Fibroblast of peridontal ligament (primary cell): ENCODE measurements at regions not wholly inside any gene's neighbourhood (a gene's known extent, or its start where the extent isn't known, plus 50 kb on each side); places are given as distances from the start of the nearest gene placed in this dataset.
A peak's percentile ranks its signal among the peaks of the same experiment; 100 is the strongest.
"Not testable (repeated sequence)": the region's sequence is repeated elsewhere in the genome, so short reads cannot be mapped to it uniquely, and the experiment has no call there.

ENCODE experiments used
- DNase-seq: peaks from one replicate; pipeline ENCODE4 v3.0.0-alpha.2; 2010; ENCODE audit errors: extremely low read depth

DNA sequence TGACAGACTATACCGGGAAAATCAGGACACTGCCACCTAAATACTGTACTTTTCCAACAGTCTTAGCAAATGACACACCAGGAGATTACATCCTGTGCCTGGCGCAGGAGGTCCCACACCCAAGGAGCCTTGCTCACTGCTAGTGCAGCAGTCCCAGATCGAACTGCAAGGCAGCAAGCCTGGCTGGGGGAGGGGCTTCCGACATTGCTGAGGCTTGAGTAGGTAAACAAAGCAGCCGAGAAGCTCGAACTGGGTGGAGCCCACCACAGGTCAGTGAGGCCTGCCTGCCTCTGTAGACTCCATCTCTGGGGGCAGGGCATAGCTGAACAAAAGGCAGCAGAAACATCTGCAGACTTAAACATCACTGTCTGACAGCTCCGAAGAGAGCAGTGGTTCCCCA lies 1360.0 kb downstream of the UQCRFS1 start:
- not testable (repeated sequence) for DNase-seq

DNA sequence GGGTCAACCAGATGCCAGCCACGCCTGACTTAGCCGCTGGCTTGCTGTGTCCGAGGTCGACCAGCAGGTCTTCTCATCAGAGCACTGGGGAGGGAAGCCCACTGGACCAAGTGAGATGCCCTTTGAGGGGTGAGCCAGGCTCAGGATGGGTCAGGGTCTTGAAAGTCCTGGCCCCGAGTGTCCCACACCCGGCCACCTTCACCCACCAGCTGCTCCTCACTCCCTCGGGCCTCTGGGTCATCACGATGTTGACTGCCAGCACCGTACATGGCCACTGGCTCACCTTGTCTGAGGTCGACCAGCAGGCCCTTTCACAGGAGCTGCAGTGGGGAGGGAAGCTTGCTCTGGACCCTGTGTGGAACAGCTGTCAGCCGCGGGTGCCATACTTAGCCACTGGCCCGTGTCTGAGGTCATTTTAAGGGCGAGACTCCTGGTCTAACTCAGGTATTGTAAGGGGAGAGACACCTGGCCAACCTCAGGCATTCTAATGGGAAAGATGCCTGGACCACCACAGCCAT lies 1361.3 kb downstream of the UQCRFS1 start:
- DNase-seq = no peak

DNA sequence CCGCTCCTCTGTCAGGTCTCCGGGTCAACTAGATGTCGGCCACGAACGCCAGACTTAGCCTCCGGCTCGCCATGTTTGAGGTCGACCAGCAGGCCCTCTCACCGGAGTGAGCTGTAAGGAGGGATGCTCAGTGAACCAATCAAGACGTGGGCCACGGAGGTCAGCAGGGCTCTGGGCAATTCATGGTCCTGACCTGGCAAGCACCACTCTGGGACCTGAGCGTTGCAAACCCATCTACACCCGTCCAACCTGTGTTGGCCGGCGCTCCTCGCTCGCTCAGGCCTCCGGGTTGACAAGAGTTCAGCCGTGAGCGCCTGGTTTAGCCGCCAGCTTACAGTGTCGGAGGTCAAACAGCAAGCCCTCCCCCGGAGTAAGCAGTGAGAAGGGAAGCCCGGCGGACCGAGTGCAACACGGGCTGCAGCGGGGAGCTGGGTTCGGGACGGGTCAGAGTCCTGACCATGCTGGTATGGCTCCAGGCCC lies 1361.9 kb downstream of the UQCRFS1 start:
- DNase-seq = no peak

DNA sequence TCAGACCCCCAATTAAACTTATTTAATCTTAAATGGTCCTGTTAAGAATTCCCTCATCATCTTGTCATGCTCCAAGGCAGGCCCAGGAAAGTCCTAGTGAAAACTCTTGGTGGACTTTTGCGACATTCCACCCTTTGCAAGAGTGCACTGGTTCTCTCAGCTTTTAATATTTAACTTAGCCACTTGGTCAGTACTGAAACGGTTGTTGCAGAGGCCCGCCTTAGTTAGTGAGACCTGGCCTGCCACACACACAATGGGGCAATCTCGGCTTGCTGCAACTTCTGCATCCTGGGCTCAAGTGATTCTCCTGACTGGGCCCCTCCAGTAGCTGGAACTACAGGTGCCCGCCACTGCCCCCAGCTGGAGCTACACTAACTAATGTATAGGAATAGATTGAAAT lies 1366.0 kb downstream of the UQCRFS1 start:
- no peak for DNase-seq

DNA sequence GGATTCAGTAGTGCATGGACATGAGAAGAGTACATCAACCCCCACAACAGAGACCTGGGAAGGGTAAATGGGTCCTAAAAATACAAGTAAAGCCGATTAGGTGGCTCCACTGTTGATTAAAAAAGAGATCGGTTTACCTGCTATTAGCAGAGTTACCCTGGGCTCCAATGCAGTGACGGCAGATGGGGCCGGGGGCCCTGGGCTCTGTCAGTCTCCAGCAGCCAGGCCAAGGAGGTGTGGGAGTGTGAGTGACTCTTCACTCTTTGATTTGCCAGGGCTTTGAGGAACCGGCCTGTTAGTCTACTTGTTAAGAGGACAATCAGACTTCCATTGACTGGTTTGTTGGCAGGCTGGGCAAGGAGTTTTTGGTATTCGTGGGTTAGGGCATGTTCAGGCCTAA lies 1368.7 kb downstream of the UQCRFS1 start:
- no peak for DNase-seq

DNA sequence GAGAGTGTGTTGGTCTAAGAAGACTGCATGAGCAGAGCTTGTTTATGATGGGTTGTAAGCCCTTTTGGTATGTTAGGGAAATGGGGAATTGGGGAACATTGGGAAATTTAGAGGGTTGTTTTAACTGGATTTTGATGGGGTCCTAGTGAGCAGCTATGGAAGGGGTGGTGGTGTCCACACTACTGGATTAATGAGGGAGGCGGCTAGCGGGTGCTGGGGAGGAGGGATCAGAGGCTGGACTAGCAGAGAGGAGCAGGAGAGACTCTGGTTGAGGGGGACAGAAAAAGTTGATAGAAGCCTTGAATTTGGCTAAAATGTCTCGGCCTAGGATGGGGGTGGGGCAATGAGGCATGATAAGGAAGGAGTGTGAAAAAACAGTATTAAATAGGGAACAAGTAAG lies 1369.1 kb downstream of the UQCRFS1 start:
- DNase-seq = no peak

DNA sequence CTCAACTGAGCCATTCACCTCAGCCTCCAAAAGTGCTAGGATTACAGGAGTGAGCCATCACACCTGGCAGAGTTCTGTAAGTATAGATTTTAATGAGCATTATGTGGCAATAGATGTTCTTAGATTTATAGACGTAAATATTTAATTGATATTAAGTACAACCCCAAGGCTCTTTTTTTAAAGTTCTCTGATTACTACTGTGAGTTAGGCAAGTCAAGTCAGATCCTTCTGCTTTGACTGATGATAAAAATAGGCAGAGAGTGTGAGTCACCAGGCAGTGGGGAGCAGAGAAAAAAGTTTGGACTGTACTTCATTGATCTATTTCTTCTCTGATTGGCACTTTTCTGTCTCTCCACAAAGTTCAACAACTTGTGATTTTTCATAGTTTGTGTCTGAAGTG lies 1379.9 kb downstream of the UQCRFS1 start:
- DNase-seq = no peak

DNA sequence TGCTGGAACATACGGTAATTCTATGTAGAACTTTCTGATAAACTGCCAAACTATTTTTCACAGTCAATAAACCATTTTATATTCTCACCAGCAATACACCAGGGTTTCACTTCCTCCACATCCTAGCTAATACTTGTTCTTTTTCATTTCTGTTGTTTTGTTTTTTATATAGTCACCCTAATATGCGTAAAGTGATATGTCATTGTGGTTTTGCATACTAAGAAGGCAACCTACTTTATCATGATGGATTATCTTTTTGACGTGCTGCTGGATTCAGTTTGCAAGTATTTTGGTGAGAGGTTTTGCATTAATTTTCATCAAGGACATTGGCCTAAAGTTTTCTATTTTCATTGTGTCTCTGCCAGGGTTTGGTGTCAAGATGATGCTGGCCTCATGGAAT lies 1384.1 kb downstream of the UQCRFS1 start:
- no peak for DNase-seq

DNA sequence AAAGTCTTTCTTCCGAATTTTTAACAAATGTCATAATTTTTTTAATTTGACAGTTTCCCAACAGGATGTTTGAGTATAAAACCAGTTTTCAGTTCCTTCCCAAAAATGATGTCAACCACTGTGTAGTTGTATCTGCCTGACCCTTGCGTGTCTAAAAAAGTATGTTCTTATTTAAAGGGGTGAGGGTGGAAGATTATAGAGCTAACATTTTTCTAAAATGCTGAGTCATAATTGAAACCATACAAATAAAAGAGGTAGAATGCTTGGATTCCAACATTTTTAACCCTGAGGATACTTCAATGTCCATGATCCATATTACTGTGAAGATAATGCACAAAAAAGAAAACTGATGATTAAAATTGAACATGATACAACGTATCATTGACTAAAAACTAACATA lies 1388.8 kb downstream of the UQCRFS1 start:
- DNase-seq = peak; percentile 1

DNA sequence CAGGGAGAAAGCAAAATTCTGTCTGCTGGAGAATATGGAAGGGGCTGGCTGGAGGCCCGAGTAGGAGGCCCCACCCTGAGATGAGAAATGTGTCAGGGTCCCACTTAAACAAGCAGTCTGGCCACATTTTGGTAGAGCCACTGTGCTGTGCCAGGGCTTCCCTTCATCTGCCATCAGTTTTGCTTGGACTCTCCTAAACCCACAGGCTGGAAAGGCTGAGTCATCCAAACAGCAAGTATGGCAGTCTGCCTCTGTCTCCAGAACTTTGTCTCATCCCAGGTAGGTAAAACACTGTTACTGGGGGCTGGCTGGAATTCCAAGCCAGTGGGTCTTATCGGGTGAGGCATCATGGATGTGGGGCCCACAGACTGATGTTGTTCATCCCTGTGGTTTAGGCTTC lies 1390.6 kb downstream of the UQCRFS1 start:
- DNase-seq = no peak

DNA sequence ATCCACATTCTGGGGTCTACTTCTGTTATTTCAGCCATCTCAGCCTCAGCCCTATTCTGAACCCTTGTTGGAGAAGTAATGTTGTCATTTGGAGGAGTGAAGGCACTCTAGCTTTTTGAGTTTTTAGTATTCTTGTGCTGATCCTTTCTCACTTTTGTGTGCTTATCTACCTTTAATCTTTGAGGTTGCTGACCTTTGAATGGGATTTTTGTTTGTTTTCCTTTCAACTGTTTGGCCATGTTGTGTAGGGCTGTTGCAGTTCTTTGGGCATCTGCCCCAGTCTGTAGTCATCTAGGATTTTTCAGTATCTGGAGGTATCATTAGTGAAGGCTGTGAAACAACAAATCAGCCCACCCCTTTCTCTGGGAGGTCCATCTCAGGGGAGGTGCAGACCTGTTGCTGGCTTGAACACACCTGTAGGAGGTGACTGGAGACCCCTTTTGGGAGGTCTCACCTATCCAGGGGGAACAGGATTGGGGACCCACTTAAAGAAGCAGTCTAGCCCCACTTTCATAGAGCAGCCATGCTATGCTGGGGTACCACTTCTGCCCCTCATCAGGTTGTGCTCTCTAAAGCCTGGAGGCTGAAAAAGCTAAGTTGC lies 1391.4 kb downstream of the UQCRFS1 start:
- no peak for DNase-seq

DNA sequence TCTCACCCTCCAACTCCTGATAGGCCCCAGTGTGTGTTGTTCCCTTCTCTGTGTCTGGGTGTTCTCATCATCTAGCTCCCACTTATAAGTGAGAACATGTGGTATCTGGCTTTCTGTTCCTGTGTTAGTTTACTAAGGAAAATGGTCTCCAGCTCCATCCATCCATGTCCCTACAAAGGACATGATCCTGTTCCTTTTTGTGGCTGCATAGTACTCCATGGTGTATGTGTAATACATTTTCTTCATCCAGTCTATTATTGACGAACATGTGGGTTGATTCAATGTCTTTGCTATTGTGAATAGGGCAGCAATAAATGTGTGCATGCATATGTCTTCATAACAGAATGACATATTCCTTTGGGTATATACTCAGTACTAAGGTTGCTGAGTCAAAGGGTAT lies 1397.0 kb downstream of the UQCRFS1 start:
- DNase-seq = no peak

DNA sequence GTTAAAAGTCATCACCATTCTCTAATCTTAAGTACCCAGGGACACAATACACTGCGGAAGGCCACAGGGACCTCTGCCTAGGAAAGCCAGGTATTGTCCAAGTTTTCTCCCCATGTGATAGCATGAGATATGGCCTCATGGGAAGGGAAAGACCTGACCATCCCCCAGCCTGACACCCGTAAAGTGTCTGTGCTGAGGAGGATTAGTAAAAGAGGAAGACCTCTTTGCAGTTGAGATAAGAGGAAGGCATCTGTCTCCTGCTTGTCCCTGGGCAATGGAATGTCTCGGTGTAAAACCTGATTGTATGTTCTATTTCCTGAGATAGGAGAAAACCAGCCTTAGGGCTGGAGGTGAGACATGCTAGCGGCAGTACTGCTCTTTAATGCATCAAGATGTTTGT lies 1398.1 kb downstream of the UQCRFS1 start:
- DNase-seq = not testable (repeated sequence)

DNA sequence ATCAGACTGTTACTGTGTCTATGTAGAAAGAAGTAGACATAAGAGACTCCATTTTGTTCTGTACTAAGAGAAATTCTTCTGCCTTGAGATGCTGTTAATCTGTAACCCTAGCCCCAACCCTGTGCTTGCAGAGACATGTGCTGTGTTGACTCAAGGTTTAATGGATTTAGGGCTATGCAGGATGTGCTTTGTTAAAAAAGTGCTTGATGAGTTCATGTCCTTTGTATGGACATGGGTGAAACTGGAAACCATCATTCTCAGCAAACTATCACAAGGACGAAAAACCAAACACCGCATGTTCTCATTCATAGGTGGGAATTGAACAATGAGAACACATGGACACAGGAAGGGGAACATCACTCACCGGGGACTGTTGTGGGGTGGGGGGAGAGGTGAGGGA lies 1398.7 kb downstream of the UQCRFS1 start:
- DNase-seq = not testable (repeated sequence)

DNA sequence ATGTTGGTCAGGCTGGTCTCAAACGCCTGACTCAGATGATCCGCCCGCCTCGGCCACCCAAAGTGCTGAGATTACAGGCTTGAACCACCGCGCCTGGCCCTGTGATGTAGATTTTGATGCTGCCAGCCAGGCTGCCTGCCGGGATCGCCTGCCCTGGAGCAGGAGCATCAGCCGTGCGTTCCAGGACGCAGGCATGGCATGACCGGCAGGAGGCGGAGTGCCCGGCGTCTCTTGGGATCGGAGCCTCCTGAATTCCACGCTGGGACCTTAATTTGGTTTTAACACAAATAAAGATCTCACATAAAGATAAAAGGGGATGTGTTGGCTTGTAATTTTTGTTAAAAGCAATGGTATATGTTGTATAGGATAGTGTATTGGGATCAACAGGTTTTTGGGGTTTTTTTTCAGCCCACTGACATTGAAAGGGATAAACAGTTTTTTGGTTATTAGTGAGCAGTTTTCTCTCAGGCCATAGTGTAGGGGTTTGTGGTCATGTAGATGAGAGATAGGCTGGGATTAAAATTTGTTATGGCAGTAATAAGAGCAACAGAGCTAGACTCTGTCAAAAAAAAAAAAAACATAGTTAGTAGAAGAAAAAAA lies 1406.4 kb downstream of the UQCRFS1 start:
- DNase-seq = no peak

DNA sequence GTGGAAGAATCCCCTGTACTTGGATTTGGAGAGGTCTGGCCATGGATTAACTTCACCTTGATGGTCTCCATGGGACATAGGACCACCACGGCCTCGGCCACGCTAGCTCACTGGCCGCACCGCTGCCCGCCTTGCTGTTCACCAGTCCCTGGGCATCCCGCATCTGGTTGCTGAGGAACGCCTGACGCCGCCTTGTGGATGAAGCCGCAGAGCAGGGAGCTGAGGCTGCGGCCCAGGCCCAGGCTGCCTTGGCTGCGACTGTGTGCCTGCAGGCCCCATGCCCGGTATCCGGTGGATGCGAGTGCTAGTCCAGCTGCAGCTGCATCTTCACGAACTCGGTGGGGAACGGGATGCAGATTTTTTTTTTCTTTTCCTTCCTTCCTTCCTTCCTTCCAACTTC lies 1407.1 kb downstream of the UQCRFS1 start:
- DNase-seq = no peak

DNA sequence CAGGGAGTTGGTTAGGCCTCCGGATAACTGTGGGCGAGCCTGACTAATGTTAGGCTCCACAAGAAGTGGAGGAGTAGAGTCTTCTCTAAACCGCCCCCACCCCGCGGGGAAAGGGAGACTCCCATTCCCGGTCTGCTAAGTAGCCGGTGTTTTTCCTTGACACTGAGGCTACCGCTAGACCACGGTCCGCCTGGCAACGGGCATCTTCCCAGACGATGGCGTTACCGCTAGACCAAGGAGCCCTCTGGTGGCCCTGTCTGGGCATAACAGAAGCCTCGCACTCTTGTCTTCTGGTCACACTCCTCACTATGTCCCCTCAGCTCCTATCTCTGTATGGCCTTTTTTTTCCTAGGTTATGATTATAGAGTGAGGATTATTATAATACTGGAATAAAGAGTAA lies 1410.7 kb downstream of the UQCRFS1 start:
- not testable (repeated sequence) for DNase-seq

DNA sequence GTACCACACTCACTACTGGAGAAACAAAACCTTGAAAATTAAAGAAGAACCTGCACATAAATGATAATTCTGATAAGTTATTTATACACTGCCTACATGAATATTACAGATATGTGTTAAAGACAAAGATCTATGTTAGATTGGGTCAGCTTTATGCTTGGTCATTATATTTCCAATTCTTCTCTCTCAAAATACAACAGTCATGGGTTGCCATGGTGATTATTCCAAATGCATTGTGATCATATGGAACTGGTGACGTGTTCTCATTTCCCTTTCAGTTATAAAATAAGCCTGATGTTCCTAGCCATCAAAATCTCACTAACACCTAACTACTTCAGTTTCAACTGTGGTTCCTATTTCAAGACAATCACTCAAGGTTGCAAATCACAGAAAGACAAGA lies 1416.4 kb downstream of the UQCRFS1 start:
- DNase-seq = no peak

DNA sequence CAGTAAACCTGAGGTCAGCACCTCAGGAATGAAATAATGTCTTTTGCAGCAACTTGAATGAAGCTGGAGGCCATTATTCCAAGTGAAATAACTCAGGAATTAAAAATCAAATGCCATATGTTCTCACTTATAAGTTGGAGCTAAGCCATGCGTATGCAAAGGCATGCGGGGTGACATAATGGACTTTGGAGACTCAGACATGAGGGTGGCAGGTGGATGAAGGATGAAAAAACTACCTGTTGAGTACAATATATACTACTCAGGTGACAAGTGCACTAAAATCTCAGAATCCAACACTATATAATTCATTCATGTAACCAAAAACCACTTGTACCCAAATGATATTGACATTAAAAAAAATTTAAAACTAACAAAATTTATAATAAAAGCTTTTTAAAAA lies 1416.9 kb downstream of the UQCRFS1 start:
- no peak for DNase-seq

DNA sequence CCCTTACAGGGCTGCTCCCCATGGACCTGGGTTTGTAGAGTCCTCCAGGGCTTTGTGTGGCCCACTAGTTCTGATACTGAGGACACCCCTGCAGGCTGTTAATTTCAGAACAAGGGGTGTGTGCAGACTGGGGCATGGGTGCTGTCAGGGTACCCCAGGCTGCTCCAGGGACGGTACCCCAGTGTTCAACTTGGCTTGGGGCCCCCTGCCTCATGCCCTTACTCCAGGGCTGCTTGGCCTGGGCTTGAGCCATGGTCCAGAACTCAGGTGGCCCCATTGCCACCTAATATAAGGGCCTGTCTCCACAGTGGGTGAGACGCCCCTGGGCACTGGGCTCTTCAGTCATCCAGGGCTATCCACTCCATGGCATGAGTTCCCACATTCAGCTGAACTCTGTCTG lies 1417.6 kb downstream of the UQCRFS1 start:
- no peak for DNase-seq

DNA sequence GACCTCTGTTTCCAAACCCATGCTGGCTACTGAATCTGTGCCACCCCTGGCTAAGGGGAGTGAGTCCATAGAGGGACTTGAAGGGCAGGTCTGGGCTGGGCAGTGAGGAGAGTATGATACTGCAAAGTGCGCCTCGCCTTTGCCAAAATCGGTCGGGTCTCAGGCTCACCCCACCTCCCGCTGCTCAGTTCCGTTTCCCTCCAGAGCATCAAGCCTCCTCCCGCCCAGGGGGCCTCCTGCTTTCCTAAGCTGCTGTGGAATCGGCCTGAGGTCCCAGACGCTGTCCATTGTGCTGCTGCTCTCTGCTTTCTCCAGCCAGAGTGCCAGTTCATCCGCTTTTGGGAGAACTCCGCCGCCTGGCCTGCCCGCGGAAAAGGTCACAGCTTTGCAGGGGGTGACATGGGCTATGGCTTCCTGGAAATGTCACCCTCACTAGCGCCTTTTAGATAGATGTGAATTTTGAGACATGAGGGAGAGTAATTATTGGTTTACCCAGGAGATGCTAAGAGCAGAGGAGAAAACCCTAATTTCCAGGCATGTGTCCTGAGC lies 1418.4 kb downstream of the UQCRFS1 start:
- peak; percentile 43 for DNase-seq

DNA sequence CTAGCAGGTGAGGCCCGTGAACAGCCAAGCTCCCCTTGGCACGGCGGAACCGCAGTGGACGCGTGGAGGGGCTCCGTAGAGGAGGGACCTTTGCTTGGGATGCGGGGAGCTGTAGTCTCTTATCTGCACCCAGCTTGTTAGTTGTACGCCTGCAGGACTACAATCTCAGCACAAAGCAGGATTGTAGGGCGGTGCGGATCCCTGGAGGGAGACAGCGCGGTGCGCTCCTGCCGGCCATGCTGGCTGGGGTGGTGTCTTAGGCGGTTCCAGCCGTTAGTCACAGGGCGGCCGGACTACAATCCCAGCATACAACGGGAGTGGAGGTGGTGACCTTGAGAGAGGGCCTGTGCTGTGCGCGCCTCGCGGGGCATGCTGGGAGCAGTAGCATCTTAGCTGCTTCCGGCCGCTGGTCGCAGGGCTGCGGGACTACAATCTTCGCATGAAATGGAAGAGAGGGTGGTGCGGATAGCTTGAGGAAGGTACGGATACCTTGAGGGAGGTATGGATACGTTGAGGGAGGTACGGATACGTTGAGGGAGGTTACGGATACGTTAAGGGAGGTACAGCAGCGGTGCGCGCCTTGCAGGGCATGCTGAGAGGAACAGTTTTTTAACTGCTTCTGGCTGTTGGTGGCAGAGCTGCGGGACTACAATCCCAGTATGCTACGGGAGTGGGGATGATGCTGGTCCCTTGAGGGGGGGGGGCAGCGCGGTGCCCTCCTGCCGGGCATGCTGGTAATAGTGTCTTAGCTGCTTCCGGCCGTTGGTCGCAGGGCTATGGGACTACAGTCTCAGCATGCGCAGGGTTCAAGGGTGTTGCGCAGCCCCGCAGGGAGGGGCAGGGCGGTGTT lies 1419.1 kb downstream of the UQCRFS1 start:
- DNase-seq = peak; percentile 89
